NCI-H1417 (cell line): ENCODE measurements at regions not wholly inside any gene's neighbourhood (a gene's known extent, or its start where the extent isn't known, plus 50 kb on each side); places are given as distances from the start of the nearest gene placed in this dataset.
A peak's percentile ranks its signal among the peaks of the same experiment; 100 is the strongest.

Experiments
- DNase-seq, 3 experiments: peaks; one replicate each; lab custom pipeline; 2025; lab: John Stamatoyannopoulos, UW

DNA sequence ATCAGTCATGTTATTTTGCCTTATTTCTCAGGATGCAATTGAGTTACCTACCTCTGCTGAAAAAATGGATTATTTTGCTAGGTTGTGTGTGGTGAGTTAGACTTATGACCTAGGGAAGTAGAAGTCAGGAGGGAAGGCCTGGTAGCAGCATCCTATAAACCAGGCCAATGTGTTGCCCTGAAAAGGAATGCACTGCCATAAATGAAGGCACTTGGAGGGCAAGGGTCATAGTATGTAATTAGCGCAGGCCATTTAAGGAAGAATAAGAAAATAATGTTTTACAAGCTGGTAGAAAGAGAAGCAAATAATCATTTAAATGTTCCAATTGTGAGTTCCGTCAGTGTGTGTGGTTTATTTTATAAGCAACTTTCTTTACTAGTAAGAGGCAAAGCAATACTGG, 698.8 kb downstream of the KCNJ2 start:
- no peak for DNase-seq

DNA sequence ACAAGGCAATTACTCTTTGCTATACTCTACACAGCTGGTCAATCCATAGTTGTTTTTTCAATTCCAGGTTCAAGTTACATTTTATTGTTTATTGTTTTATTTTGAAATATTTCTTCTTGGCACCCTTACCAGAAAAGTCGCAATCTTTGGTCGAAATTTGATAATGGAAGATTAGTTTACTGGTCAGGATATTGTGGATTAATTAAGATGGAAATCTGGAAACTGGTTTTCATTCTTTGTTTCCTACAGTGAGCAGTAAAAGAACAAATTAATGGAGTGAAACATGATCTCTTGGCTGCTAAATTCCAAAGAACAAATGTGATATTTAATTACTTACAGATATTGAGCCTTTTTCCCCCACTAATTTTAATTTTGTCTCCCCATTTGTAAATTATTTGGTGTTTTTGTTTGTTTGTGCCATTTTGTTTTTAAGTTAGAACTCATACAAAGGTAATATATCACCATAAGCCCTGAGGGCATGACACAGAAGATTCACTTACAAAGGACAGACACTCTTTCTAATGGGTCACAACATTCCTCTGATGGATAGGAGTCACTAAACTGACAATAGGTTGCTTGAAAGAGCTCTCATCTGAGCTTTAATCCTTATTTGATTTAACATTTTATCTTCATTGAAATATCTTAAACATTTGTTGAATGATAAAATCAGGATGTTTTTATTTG, 700.2 kb downstream of the KCNJ2 start:
- DNase-seq = peak in 1 of 3 experiments; percentile 50

DNA sequence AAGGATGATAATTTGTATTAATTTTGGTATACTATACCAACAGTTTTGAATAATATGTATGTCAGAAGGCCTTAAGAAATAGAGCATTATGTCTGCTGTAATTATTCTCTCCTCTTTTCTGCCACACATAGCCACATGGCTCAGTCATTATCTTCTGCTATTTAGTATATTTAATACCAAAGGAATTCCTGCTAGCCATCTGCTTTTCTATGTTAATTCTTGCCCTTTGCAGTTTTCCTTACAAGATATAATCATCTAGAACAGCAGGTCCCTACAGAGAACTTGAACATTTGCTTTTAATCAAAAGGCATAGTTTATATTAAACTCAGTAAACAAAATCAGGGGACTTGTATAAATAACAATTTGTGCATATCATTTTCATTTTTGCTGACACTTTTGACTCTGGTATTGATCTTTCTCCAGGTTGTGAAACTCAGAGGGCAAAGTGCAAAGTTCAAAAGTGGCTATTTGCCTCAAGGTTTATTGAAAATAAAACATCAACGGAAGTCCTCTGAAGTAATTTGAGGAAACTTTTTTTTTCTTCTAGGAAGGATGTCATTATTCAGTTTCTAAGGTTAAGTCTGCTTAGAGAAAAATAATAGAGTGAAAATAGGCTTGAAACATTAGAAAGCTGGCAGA, 702.0 kb downstream of the KCNJ2 start:
- no peak for DNase-seq

DNA sequence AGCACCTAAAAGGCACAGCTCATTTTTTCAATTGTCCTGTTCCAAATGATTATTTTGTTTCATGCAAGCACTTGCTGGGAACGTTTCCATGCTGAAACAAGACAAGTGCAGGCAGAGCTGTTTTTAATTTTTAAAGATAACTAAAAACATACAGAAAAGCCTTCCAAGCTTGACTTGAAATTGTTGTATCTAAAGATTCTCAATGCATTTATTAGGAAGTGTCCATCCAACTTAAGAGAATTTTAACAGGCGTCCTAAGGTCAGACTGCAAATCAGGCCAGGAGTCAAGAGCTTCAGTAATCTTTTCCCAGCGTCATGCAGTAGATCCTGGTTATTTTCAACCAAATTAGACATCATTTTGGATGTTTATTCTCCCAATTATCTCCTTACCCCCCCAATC, 702.8 kb downstream of the KCNJ2 start:
- no peak for DNase-seq

DNA sequence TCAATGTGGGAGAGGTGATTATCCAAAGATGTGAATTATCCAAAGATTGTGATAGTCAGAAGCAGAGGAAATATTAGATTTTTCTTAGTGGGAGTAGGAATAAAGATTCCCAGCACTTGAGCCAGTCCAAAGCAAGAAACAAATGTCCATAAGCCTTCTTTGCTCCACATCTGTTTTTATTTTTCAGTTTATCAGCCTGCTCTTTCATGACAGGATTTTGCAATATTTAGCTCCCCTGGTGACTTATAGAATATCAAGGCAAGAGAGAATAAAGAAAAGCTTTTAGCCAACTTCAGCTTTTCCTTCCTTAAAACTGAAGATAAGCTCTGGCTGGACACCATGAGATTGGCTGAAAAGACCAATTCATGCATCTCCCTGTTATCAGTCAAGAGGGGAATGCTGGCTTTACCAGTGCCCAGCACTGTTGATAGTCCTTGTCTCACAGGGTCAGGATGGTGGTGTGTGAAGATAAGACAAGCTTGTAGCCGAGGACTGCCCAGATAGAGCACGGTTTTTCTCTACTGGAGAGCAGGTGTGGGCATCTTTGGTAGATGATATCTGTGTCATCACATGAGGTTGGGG, 706.5 kb downstream of the KCNJ2 start:
- DNase-seq = no peak

DNA sequence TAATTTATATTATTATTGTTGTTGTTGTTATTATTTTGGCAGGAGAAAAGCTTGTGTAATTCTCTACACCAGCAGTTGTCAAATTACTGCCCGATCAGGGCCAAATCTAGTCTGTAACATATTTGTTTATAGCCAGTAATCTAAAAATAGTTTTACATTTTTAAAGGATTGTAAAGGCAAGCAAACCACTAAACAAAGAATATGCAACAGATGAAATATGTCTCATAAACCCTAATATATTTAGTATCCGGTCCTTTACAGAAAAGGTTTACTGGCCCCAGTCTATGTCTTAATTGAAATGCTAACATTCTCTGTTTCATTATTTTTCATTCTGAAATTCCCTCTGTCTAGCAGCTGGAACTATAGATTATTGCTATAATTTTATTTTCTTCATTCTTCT, 709.5 kb downstream of the KCNJ2 start:
- DNase-seq = no peak

DNA sequence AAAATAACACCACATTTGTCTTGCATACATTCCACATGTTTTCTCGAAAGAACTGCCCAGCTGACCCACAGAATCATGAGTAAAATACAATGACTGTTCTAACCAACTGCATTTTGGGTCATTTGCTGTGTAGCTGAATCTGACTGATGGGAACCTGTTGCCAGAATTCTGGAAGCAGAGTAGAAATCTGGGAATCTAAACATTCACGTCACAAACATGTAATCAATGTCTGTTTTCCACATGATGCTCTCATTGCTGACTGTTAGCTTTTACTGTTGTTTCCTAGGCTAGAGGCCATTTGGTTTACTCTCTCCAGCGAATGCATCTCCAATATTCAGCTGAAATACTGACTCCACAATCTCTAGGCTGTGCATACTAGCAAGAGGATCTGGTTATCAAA, 710.1 kb downstream of the KCNJ2 start:
- no peak for DNase-seq

DNA sequence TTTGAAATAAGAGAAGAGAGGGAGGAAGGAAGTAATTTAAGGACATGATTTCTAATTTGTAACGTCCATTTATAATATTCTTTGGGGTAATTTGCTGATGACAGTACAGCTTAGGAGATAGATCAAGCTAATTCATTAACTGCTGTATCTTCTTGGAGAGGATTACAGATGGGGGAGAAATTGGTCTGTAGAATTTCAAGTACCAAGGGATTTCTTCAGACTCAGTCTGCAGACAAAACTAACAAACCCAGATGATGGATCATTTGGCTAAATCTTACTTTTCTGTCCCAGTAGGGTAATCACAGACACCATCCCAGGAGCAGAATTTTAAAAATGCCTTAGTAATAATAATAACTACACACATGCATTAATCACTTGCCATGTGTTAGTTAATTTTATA, 711.8 kb downstream of the KCNJ2 start:
- DNase-seq = no peak

DNA sequence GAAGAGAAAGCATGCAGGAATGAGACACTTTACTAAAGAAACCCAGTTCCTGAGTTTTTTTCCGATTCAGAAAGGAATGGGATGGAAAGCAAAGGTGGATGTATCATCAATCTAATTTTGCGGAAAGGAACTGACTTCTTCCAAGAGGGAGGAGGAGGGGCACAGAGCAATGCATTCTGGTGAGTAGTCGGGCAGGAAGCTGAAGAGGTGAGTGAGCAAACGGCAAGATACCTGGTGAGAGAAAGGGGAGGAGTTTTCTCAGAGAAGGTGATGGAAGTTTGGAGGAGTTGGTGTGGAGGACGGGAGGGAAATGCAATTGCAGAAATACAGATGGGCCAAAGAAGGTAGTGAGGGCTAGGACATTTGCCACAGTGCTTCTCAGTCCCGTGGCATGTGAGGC, 713.2 kb downstream of the KCNJ2 start:
- DNase-seq = no peak

DNA sequence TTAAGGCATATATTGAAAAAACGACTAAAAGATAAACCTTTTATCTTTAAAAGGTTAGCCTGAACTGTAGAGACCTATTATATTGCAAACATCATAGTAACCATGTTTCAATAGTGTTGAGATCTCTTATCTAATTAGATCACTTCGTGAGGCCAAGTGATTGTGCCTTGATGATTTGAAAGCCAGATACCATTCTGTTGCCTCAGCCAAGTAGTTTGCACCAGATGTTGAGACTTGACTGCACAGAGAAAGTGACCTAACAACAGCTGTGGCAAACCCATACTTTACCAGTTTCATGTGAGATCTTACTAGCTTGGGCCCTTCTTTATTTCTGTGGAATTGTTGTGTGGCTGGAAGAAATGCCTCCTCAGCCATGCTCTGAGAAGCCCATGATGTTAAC, 717.3 kb downstream of the KCNJ2 start:
- DNase-seq = no peak

DNA sequence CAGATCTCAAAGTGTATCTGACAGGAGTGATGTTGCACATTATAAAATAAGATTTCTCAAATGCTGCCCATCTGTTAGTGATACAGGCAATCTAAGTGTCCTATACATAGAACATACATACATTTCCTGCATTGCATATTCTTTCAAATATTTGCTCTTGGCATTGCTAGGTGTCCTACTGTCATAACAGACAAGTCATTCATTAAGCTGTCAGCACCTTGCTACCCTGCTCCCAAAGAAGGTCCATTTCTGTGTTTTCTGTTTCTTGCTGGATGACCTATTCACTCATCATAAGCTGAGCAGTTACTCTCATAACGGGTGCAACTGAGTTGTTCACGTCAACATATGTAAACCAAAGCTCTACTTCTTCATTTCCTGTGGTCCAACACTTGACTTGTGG, 719.0 kb downstream of the KCNJ2 start:
- DNase-seq = peak in 1 of 3 experiments; percentile 3

DNA sequence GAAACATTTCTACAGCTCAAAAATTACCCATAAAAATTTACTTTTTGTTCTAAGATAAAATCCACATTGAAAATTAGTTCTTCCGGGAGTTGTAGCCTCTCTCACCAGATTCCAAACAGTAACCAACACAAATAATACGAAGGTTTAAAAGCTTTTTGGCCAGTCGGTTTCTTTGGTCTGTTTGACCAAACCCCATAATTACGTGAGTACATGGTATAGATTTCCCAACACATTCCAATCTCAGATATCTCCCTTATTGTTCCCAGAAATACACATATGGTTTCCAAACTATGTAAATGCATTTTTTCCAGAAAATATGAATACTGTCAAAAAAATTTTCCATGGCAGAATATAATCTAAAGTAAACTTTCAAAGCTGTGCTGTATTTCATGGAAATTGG, 722.0 kb downstream of the KCNJ2 start:
- no peak for DNase-seq

DNA sequence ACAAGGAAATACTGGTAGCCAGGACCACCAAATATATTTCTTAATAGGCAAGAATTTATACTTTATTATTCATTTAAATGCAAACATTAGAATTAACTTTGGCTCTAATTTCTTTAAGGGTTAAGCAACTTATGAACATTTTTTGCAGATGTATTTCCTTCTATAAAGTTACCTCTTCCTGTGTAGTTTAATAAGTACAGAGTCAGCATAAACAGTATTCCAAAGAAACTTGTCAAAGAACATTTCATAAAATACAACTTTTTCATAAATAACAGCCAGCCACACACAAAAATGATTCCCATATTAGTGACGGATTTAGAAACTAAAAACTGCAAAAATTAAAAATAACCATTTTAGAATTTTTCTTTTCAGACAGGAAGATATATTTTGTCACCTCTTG, 723.2 kb downstream of the KCNJ2 start:
- no peak for DNase-seq

DNA sequence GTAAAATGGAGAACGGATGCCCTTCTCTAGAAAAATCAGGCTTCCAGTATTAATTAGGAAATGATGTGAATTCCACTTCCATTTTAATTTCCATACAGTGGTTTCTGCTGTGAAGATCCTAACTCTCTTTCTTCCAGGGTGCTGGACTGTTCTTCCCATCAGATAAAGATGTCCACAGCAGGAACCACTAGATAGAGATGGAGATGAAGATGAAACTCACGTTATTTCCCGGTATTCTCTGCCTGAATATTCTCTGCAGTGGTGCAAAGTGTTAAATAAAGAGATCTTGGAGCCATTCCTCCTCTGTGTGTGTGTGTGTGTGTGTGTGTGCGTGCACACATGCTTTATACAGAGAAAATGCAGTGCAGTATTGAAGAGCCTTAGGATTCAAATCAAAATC, 727.5 kb downstream of the KCNJ2 start:
- no peak for DNase-seq

DNA sequence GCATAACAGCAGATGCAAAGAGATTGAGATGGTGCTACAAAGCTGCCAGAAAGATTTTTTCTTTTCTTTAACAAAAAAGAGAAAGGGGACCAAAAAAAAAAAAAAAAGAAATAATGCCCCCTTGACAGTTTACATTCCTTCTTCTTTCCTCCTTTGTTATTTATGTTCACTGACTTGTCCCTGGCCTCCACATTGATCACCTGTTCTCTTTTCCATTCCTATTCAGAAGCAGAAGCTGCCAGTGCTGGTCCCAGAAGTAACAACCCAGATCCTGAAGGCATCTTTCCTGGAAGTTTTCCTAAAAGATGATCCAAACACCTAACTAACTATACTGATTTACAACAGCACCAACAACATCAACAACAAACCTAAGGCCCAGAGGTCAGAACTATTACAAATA, 728.1 kb downstream of the KCNJ2 start:
- DNase-seq = no peak

DNA sequence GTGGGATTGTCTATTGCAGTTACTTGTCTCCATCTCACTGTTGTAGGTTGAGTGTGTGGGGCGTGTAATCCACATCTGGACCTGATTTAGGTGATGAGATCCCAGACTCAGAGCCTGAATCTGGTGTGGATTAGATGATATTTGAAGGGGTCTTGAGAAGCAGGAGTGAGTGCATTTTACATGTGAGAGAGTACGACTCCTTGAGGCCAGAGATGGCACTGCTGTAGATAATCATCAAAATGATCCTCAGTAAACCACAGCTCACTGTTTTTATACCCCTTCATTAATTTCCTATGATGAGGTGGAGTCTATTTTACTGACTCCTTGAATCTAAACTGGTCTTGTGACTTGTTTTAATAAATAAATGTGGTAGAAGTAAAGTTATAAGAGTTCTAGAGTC, 732.5 kb downstream of the KCNJ2 start:
- no peak for DNase-seq

DNA sequence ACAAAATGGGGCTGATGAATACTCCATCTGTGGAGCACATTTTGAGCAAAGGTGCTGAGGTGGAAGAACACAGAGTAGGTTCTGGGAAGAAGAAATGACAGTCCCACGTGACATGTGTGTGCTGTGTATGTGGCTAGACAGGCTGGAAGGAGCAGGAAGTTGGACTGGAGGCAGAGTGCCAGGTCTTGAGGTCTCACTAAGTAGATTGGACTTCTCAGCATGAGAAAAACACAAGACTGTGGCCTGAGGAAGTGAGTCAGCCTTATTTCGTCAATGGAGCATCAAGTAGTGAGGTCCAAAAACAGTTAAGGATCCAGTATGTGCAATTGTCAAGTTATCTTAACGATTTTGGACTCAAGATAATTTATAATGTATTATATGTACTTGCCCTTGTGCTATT, 736.5 kb downstream of the KCNJ2 start:
- no peak for DNase-seq

DNA sequence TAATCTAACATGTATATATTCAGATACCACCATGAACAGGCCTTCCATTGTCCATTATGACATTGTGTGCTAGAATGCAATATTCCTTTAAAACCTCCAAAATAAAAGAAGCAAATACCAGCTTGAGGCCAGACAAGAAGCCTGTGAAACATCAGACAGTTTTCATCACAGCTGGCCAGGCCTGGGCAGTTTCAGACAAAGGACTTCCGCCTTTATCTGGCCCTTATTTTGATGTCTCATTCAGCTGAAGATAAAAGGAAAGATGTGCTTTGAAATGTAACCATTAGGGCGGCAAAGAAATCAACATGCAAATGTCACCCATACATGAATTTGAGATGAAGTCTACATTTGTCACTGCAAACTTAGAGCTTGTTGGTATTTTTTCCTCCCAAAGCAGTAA, 737.5 kb downstream of the KCNJ2 start:
- no peak for DNase-seq

DNA sequence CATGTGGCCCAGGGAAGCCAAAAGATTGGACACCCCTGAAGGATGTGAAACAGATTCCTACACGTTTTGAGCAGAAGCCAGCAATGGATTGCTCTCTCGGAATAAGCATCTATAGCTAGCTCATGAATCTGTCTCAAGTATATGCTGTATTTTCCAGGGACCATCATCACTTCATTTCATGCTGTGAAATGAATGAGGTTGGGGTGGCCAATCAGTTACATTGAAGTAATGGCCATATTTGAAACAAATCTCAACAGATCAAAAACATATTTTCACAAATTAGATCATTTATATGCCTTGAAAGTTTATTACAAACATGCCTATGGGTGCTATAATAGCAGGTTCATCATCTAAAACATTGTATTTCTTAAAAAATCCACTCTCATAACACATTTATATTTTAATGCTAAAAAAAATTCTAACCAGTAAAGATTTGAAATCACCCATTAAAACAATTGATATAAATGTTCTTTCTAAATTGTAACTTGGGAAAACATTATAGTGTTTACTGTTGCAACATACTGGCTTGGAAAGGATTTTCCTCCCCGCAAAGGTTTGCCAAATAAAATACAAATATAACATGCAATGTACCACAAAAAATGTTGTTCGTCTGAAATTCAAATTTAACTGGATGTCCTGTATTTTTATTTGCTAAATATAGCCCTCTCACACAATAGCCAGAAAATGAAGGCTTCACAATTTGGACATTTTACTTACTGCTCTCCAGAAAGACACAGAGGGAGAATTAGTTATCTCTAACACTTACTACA, 743.6 kb downstream of the KCNJ2 start:
- no peak for DNase-seq

DNA sequence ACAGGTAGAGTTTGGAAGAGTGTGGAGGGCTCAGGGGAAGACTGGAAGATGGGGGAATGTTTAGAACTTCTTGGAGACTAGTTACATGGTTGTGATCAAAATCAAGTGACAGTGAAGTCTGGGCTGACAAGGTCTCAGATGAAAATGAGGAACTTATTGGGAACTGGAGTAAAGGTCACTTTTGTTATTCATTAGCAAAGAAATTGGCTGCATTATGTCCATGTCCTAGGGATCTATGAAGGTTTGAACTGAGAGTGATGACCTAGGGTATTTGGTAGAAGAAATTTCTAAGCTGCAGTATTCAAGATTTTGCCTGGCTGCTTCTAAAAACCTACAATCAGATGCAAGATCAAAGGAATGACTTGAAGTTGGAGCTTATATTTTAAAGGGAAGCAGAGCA, 747.1 kb downstream of the KCNJ2 start:
- no peak for DNase-seq

DNA sequence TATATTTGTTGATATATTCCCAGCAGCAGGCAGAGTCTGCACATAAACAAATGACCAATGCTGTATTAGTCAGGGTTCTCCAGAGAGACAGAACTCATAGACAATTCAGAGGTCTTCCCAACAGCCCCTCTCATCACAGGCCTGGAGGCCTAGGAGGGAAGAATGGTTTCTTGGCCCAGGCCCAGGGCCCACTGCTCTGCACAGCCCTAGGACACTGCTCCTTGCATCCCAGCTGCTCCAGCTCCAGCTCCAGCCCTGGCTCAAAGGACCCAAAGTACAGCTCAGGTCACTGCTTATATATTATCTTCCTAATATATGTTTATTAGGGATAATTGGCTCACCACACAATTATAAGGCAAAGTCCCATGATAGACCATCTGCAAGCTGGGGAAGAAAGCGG, 749.9 kb downstream of the KCNJ2 start:
- DNase-seq = no peak

DNA sequence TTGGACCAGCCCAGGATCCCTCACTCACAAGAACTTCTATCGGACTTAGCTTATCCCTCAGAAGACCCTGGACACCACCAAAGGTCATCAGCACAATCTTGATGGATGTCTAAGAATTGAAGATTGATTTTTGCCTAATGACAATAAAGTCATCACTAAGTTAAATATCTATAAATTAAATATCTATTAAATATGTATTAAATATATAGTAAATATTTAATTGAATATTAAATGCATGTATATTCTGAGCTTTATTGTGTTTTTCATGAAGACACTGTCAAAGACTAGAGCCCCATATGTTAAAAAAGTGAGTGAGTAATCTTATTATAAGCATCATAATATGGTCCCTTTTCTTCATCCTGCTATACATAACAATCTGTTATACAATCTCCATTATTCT, 751.1 kb downstream of the KCNJ2 start:
- DNase-seq = no peak

DNA sequence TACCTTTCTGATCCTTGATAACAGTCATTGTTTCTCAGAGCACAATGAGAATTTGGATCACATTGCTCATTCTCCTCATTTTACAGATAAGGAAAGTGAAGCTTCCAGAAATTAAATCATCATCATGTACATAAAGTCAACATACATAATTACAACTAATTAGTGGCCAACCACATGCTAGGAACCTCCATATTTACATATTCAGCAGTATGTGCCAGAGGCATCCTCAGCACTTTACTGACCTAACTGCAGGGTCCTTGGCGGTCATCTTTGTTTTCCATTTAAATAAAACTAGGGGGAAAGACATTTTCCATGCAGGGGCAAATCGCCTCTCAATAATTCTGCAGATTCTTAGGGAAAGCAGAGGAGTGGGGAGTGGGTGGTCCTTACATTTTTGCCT, 752.9 kb downstream of the KCNJ2 start:
- no peak for DNase-seq
